ENCODE measurements at regions not wholly inside any gene's neighbourhood (a gene's known extent, or its start where the extent isn't known, plus 50 kb on each side); places are given as distances from the start of the nearest gene placed in this dataset.

DNA sequence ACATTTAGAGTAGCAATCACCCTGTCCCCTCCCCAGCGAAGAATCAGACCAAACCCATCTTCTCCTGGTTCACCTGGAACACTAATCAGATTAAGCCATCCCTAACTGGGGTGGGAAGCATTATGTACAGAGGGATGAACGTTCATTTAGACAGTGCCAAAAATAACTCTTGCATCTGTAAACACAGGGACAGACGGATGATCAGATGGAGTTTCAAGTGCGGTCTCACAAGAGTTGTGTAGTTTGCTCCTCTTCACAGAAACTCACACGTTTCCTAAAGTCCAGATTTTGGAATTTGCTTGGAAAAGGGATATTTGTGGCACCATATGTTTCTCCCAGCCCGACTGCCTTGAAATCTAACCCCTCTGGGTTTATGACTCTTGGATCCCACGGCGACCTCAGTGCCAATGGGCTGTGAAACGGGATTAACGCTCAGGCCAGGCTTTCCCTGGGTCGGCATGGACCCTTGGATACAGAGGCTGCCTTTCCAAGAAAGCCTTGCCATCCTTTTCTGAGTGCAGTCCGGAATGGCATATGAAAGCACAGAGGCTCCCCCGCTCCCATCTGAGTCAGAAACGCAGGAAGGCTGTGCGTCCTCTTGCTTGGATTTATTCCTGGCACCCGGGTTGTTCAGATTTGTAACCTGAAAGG is 293.2 kb upstream of the HABP2 start:
- DNase-seq, result no peak

- DNase-seq, result no peak
Observed at GRCh38 chr10:113261161-113261560, 291.7 kb upstream of the HABP2 start.

- no peak for DNase-seq
Observed at GRCh38 chr10:113261611-113262091, 291.2 kb upstream of the HABP2 start.

GRCh38 chr10:113263056-113263455 is 289.8 kb upstream of the HABP2 start:
- no peak for DNase-seq

DNA sequence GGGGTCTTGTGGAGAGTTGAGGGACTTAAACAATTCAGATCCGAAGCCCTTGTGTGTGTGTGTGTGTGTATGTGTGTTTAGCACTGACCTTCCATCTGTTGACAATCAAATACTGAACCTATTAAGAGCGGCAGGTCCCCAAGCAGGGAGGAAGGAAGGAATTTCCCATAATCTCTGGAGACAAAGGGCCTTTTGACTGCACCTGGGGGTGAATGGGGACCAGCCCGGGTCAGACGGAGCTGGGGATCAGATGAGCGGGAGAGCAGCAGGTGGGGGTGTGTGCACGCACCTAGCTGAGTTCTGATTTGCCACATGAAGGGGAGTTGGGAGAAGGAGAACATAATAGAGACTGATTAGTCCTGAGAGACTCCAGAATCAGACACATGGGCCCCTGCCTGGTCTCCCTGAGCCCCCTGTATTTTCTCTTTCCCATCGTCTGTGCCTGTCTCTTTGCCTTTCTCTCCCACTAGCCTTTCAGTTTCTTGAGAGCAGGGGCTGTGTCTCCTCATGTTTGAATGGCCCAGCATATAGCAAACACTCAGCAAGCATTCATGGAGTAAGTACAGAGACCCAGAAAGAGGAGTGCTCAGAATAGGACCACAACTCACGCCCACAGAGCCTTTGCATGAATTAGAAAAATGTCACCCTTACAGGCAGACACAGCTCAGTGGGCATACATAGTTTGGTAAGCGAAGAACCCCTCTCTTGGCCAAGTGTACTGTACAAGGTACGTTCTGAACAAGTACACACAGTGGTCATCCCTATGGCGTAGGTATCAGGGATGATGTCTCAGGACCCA is 288.3 kb upstream of the HABP2 start:
- no peak for DNase-seq

- DNase-seq, result no peak
Observed at GRCh38 chr10:113266147-113266546, 286.7 kb upstream of the HABP2 start.

DNA sequence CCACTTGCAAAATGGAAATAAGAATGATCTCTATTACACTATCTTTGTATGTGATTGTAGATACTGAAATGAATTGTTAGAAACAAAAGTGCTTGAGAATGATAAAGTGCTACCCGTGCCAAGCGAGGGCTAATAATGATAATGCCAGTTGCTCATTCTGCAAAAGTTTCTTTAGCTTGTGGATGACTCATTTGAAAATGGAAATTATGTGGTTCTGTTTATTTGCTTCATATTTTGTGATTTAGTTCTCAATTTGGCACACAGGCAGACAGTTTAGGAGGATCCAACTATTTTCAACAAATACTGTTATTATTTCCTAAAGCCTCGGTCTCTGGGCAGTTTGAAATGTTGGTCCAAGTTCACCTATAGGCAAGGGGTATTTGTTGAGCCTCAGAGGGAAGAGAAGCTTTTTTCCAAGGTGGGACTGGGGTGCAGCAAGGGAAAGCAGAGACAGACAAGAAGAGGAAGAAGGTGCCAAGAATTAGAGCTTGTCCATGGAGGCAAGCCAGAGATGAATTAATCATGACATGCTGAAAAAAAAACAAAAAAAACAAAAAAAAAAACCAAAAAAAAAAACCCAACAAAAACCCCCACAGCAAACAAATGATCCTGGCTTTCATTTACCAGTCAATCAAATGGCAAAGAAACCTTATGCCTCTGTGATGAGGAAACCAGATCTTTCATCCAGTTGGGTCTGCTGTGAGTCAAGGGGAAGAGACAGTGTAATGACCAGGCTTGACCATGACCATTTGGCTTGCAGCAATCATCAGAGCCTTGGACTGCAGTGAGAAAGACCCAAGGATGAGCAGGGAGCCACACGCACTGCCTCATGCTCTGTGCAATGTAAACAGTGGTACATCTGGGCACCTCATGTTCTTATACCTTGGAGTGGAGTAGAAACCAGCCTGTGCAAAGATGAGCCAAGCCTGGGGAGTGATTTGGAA is 285.0 kb upstream of the HABP2 start:
- DNase-seq, result no peak

DNA sequence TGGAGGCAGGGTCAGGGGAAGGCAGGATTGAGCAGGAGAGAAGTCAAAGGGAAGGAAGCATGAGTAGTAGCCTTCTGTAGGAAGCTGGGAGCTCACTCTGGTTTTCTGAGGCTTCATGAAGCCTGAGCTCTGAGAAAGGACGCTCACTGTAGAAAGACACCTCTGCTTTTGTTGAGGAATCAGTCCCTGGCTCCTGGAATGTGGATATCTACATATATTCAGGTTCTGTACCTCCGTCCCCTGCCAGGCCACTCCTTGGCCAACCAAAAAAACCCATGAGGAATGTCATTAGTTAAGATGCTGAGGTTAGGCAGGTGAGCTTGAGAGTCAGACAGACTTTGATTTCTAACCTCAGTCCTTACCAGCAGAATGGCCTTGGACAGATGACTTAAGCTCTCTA is 283.5 kb upstream of the HABP2 start:
- DNase-seq, result no peak

DNA sequence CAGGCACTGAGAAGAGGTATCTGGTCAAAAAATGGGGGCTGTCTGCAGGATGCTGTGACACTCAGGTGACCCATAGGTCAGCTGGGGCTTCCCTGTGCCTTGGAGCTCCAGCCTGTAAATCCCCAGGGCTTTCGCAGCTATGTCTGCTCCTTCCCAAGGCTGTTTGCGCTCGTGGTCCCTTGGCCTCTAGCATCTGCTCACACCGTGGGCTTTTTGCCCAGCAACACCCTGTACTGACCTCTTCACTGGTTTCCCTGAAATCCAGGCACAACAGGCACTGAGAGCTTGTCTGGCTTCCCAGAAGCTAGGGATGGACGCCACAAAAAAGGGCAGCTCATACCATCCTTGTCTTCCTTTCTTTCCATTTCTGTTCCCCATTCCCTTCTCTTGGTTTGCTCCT is 280.3 kb upstream of the HABP2 start:
- no peak for DNase-seq

DNA sequence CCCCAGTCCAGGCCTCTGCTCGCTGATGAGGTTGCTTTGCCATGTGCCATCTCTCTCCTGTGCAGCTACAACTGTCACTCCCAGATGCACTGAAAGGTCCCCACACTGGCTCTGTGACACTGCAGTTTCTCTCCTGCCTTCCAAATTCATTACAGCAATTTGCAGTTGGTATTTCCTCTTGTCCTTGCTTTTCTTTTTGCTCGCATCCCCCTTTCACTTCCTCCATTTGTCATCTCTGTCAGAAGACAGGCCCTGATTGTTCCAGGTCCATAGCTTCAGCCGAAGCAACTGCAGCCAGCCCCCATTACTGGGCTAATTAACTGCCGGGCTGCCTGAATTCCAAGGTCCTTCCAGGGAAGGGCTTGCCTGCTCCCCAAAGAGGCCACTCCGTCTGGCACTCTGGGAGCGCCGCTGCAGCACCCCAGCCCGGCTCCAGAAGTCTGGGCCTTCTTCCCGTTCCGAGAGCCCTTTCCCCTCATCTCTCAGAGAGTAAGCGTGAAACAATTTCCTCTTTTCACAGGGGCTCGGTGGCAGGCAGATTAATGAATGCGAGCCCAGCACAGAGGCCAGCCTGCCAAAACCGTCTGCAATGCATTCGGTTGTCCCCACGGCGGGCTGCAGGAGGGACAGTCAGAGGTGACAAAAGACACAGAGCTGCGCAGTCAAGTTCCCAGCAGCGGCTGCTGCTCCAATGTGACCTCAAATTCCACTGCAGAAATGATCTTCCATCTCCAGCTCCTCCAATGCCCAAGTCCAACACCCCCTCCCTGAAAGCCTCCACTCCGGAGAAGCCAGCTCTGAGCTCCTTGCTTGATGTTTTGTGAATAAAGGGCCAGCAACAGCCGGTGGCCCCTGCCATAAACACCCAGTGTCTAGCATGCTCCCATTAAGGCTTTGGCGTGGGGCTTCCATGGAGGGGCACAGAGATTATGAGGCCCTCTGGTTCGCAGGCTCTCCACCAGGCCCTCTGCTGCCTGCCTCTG is 279.4 kb upstream of the HABP2 start:
- DNase-seq, result no peak

- DNase-seq, result no peak
Observed at GRCh38 chr10:113274176-113274829, 278.6 kb upstream of the HABP2 start.

- no peak for DNase-seq
Observed at GRCh38 chr10:113278221-113278620, 274.6 kb upstream of the HABP2 start.

GRCh38 chr10:113278664-113279063 is 274.2 kb upstream of the HABP2 start:
- no peak for DNase-seq

- no peak for DNase-seq
Observed at GRCh38 chr10:113279262-113279661, 273.6 kb upstream of the HABP2 start.

- DNase-seq, result no peak
Observed at GRCh38 chr10:113282564-113282963, 270.3 kb upstream of the HABP2 start.

- DNase-seq, result no peak
Observed at GRCh38 chr10:113283189-113283588, 269.7 kb upstream of the HABP2 start.

DNA sequence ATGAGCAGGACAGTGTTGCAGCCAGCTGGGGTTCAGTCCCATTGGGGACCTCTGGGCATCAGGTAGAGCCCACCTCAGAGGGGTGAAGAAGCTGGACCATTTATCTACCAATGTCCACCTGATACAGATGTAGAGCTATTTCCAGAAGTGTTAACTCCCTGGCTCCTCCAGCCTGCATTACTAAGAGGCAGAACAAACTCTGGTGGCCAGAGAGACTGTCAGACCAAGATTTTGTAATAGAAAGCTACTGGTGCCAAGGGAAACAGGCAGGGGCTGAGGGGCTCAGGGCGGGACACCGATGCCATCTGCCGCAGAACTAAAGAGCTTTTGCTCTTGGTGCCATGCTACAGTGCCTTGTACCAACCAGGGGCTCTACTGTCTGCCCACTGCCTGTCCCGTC is 268.2 kb upstream of the HABP2 start:
- no peak for DNase-seq

DNA sequence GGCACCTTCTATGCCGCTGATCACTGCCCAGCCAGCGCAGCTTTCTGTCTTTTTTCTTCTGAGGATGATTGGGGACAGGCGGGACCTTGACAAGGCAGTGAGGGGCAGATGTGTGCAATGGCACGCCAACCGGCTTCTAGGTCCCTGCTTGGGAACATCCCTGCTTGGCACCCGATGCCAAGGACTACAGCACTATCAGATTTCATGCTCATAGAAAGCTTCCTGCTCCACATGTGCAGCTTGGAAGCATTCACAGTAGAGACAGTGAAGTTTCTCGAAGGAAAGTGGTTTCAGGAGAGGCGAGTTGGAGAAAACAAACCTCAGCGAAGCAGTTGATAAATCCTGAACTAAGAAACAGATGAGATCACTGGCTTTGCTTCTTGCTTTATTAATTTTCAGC is 267.5 kb upstream of the HABP2 start:
- no peak for DNase-seq

GRCh38 chr10:113287592-113287991 is 265.3 kb upstream of the HABP2 start:
- DNase-seq, result no peak

DNA sequence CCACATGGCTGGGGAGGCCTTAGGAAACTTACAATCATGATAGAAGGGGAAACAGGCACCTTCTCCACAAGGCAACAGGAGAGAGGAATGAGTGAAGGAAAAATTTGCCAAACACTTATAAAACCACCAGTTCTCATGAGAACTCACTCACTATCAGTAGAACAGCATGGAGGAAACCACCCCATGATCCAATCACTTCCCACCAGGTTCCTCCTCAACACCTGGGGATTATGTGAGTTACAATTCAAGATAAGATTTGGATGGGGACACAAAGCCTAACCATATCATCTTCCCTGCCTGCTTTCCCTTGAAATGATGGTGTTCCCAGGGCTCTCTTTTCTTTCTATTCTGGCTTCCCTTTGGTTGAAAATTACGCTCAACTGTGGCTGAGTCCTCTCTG is 262.7 kb upstream of the HABP2 start:
- DNase-seq, result no peak

- DNase-seq, result no peak
Observed at GRCh38 chr10:113291413-113291812, 261.4 kb upstream of the HABP2 start.
